GM12878 (cell line): ENCODE measurements at regions not wholly inside any gene's neighbourhood (a gene's known extent, or its start where the extent isn't known, plus 50 kb on each side); places are given as distances from the start of the nearest gene placed in this dataset.

Experiments used
- ATAC-seq: fragments of 200-7000 bp; cut with Tn5 transposase; 3 replicates; pipeline ENCODE4 v1.9.1; 2020; ENCODE audit warnings: mild to moderate bottlenecking, moderate library complexity
- BruUV-seq: library from RNA; stranded (reverse); fragments of 400-500 nt; replicated peaks from 2 replicates; lab custom pipeline; 2021; lab: Mats Ljungman, UMichigan
- CTCF ChIA-PET: fragments of 300-600 bp; sonication (Branson Sonifier 250); formaldehyde crosslinking; extraction: SDS; loops from one replicate; lab custom pipeline; 2021; ENCODE audit warnings: inconsistent platforms; lab: Yijun Ruan, JAX
- POLR2A ChIA-PET: fragments of 350-600 bp; formaldehyde crosslinking; extraction: SDS; loops from one replicate; lab custom pipeline; 2021; ENCODE audit warnings: inconsistent platforms; lab: Charles Lee
- RAD21 ChIA-PET: fragments of 300-600 bp; sonication (Branson Sonifier 250); formaldehyde crosslinking; loops from one replicate; lab custom pipeline; 2023; ENCODE audit warnings: antibody characterized with exemption; ENCODE audit not compliant: unreplicated experiment; lab: Charles Lee
- SMC1A ChIA-PET: fragments of 300-600 bp; sonication (Branson Sonifier 250); formaldehyde crosslinking; loops from one replicate; lab custom pipeline; 2023; ENCODE audit not compliant: unreplicated experiment, uncharacterized antibody; lab: Charles Lee
- DNase-seq: peaks from one replicate; pipeline ENCODE4 v3.0.0-alpha.2; 2011; ENCODE audit warnings: low read depth, low spot score
- FAIRE-seq: peaks from 3 replicates; lab custom pipeline; 2011; peaks lifted over from hg19 to GRCh38; lab: Jason Lieb, UNC
- H2AFZ ChIP-seq: 2 replicates; pipeline ENCODE4 v1.6.0; 2011; ENCODE audit warnings: low read depth, low read length, control low read depth; ENCODE audit not compliant: control insufficient read depth
- H3K27ac ChIP-seq: 2 replicates; pipeline ENCODE4 v1.5.1; 2011; ENCODE audit warnings: control low read depth; ENCODE audit not compliant: control insufficient read depth, insufficient read depth
- H3K27me3 ChIP-seq, 2 experiments: replicated peaks in 1 of 2; 2 replicates each; pipeline versions ENCODE4 v1.6.0 to v1.6.1; 2011; ENCODE audit warnings: low read length in 1 of 2; ENCODE audit not compliant: control insufficient read depth in 2 of 2, insufficient read depth in 2 of 2
- H3K36me3 ChIP-seq, 2 experiments: 2 replicates each; pipeline ENCODE4 v1.5.1; 2011; ENCODE audit warnings: low read length in 1 of 2; ENCODE audit not compliant: control insufficient read depth in 2 of 2, insufficient read depth in 2 of 2
- H3K4me1 ChIP-seq: 2 replicates; pipeline ENCODE4 v1.6.1; 2011; ENCODE audit warnings: mild to moderate bottlenecking, low read length, moderate library complexity, mixed read lengths; ENCODE audit not compliant: control insufficient read depth, insufficient read depth
- H3K4me2 ChIP-seq: 2 replicates; pipeline ENCODE4 v1.6.0; 2011; ENCODE audit warnings: control low read depth; ENCODE audit not compliant: control insufficient read depth, insufficient read depth
- H3K4me3 ChIP-seq: fragments of 200-600 bp; sonication (generic); 2 replicates; pipeline ENCODE4 v1.5.1; 2016
- H3K79me2 ChIP-seq: 2 replicates; pipeline ENCODE4 v1.6.0; 2011; ENCODE audit warnings: low read length; ENCODE audit not compliant: control insufficient read depth, insufficient read depth
- H3K9ac ChIP-seq: 2 replicates; pipeline ENCODE4 v1.8.0; 2011; ENCODE audit warnings: low read length, control low read depth, mixed read lengths; ENCODE audit not compliant: control insufficient read depth, insufficient read depth
- H3K9me3 ChIP-seq: replicated peaks from 3 replicates; pipeline ENCODE4 v1.5.1; 2011; ENCODE audit warnings: mild to moderate bottlenecking, low read length; ENCODE audit not compliant: control insufficient read depth, insufficient read depth
- H4K20me1 ChIP-seq: 2 replicates; pipeline ENCODE4 v1.6.0; 2011; ENCODE audit not compliant: control insufficient read depth, insufficient read depth
- CHD2 ChIP-seq: IDR thresholded peaks from 2 replicates; pipeline ENCODE4 v1.6.1; 2011; ENCODE audit warnings: low read depth, low read length, improper control_type of control experiment, borderline replicate concordance
- CREM ChIP-seq: IDR thresholded peaks from 2 replicates; pipeline ENCODE4 v1.6.1; 2014; ENCODE audit warnings: antibody characterized with exemption, low read depth
- DPF2 ChIP-seq: fragments of 450-650 bp; IDR thresholded peaks from 2 replicates; pipeline ENCODE4 v1.6.1; 2017; ENCODE audit warnings: mild to moderate bottlenecking
- GATAD2B ChIP-seq: fragments of 450-650 bp; conservative IDR thresholded peaks from 2 replicates; pipeline ENCODE4 v1.6.1; 2017; ENCODE audit warnings: low read depth, mild to moderate bottlenecking, moderate library complexity
- HDGF ChIP-seq: fragments of 450-650 bp; IDR thresholded peaks from 2 replicates; pipeline ENCODE4 v1.6.1; 2016; ENCODE audit warnings: antibody characterized with exemption
- NFXL1 ChIP-seq: fragments of 450-650 bp; IDR thresholded peaks from 2 replicates; pipeline ENCODE4 v1.6.1; 2017; ENCODE audit warnings: antibody characterized with exemption, mild to moderate bottlenecking, borderline replicate concordance
- POU2F2 ChIP-seq: IDR thresholded peaks from 3 replicates; pipeline ENCODE4 v1.6.1; 2011; ENCODE audit warnings: low read depth, mild to moderate bottlenecking, low read length, borderline replicate concordance
- SMC3 ChIP-seq: IDR thresholded peaks from 2 replicates; pipeline ENCODE4 v1.6.1; 2011; ENCODE audit warnings: low read length, improper control_type of control experiment, borderline replicate concordance
- SP1 ChIP-seq: IDR thresholded peaks from one replicate; pipeline ENCODE4 v1.6.1; 2011; ENCODE audit warnings: low read depth, low read length
- STAT3 ChIP-seq: IDR thresholded peaks from 2 replicates; pipeline ENCODE4 v1.6.1; 2011; ENCODE audit warnings: low read depth, low read length, improper control_type of control experiment
- YY1 ChIP-seq: IDR thresholded peaks from 2 replicates; pipeline ENCODE4 v1.6.1; 2011; ENCODE audit warnings: low read depth, mild to moderate bottlenecking, low read length
- ZNF274 ChIP-seq: IDR thresholded peaks from one replicate; pipeline ENCODE4 v1.8.0; 2011; ENCODE audit not compliant: insufficient read length, insufficient read depth
- ZNF384 ChIP-seq: IDR thresholded peaks from 2 replicates; pipeline ENCODE4 v1.6.1; 2012; ENCODE audit warnings: low read depth, mild to moderate bottlenecking, low read length, improper control_type of control experiment, borderline replicate concordance
- WGBS: methylation state at CpG from one replicate; pipeline ENCODE4 v1.1.6; 2016; ENCODE audit warnings: low lambda C conversion rate; ENCODE audit not compliant: insufficient replicate concordance, insufficient coverage; ENCODE audit errors: missing lambda C conversion rate; 5-methylcytosine and 5-hydroxymethylcytosine counted together
- in situ Hi-C: fragments of 300-500 bp; cut with MboI; formaldehyde crosslinking; loops from 9 replicates; pipeline ENCODE4 v1.14.3; 2018; ENCODE audit warnings: mixed read lengths
- intact Hi-C: fragments of 100-400 bp; cut with micrococcal nuclease; formaldehyde crosslinking; loops from one replicate; pipeline ENCODE4 v1.14.2; 2022; ENCODE audit not compliant: unreplicated experiment
- TF ChIP-seq, protein P1 (sequence below): IDR thresholded peaks from 2 replicates; pipeline ENCODE4 v1.6.1; 2012; ENCODE audit warnings: low read length, inconsistent platforms
- TF ChIP-seq, protein P2 (sequence below): fragments of 150-350 bp; IDR thresholded peaks from 2 replicates; pipeline ENCODE4 v1.6.1; 2014; ENCODE audit warnings: mild to moderate bottlenecking, low read depth, low read length
- TF ChIP-seq, protein P3 (sequence below): fragments of 450-650 bp; formaldehyde crosslinking; IDR thresholded peaks from 2 replicates; pipeline ENCODE4 v1.4.0; 2020; ENCODE audit warnings: mild to moderate bottlenecking, moderate library complexity

DNA sequence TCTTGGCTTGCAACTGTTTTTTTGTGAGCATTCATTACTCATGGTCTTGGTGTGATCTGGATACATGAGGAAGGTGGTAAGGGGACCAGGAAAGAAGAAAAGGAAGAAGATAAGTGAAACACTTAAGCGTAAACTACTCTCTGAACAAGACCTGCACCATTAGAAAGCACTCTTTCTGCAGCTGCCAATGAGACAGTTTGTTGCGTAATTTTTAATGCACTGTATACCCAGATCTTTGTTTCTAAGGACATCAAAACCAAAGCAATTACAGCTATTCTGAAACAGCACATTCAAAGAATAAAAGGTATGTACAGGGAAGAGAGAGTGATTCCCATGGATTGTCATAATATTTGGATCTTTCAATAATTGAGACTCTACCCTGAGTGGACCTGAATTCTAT is 147.4 kb downstream of the BLID start:
- TF ChIP-seq, protein P1, sequence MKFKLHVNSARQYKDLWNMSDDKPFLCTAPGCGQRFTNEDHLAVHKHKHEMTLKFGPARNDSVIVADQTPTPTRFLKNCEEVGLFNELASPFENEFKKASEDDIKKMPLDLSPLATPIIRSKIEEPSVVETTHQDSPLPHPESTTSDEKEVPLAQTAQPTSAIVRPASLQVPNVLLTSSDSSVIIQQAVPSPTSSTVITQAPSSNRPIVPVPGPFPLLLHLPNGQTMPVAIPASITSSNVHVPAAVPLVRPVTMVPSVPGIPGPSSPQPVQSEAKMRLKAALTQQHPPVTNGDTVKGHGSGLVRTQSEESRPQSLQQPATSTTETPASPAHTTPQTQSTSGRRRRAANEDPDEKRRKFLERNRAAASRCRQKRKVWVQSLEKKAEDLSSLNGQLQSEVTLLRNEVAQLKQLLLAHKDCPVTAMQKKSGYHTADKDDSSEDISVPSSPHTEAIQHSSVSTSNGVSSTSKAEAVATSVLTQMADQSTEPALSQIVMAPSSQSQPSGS: no peak
- TF ChIP-seq CREM: no peak
- no peak for TF ChIP-seq GATAD2B
- TF ChIP-seq, protein P2, sequence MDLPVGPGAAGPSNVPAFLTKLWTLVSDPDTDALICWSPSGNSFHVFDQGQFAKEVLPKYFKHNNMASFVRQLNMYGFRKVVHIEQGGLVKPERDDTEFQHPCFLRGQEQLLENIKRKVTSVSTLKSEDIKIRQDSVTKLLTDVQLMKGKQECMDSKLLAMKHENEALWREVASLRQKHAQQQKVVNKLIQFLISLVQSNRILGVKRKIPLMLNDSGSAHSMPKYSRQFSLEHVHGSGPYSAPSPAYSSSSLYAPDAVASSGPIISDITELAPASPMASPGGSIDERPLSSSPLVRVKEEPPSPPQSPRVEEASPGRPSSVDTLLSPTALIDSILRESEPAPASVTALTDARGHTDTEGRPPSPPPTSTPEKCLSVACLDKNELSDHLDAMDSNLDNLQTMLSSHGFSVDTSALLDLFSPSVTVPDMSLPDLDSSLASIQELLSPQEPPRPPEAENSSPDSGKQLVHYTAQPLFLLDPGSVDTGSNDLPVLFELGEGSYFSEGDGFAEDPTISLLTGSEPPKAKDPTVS: no peak
- no peak for TF ChIP-seq STAT3
- TF ChIP-seq POU2F2: no peak
- no peak for TF ChIP-seq HDGF
- TF ChIP-seq, protein P3, sequence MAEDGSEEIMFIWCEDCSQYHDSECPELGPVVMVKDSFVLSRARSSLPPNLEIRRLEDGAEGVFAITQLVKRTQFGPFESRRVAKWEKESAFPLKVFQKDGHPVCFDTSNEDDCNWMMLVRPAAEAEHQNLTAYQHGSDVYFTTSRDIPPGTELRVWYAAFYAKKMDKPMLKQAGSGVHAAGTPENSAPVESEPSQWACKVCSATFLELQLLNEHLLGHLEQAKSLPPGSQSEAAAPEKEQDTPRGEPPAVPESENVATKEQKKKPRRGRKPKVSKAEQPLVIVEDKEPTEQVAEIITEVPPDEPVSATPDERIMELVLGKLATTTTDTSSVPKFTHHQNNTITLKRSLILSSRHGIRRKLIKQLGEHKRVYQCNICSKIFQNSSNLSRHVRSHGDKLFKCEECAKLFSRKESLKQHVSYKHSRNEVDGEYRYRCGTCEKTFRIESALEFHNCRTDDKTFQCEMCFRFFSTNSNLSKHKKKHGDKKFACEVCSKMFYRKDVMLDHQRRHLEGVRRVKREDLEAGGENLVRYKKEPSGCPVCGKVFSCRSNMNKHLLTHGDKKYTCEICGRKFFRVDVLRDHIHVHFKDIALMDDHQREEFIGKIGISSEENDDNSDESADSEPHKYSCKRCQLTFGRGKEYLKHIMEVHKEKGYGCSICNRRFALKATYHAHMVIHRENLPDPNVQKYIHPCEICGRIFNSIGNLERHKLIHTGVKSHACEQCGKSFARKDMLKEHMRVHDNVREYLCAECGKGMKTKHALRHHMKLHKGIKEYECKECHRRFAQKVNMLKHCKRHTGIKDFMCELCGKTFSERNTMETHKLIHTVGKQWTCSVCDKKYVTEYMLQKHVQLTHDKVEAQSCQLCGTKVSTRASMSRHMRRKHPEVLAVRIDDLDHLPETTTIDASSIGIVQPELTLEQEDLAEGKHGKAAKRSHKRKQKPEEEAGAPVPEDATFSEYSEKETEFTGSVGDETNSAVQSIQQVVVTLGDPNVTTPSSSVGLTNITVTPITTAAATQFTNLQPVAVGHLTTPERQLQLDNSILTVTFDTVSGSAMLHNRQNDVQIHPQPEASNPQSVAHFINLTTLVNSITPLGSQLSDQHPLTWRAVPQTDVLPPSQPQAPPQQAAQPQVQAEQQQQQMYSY: no peak
- no peak for TF ChIP-seq YY1
- TF ChIP-seq ZNF274: no peak
- TF ChIP-seq ZNF384: no peak
- no peak for TF ChIP-seq SMC3
- no peak for TF ChIP-seq NFXL1
- no peak for TF ChIP-seq CHD2
- TF ChIP-seq DPF2: no peak
- no peak for TF ChIP-seq SP1
- CTCF ChIA-PET: no interaction called here
- SMC1A ChIA-PET: no interaction called here

More for the DNA sequence above, 147.4 kb downstream of the BLID start:
- intact Hi-C loops (loop anchor here (10.0 kb wide), 1 partner anchor 314 kb away; no protein-coding TSS in a partner anchor), in situ Hi-C loops (no loop called here)
- H3K4me3 ChIP-seq: no peak overlapping the region
- no peaks in the 10 kb centered on the region for H3K79me2 ChIP-seq
- ChIA-PET RAD21 (no interaction called here), POLR2A (no interaction called here)
- no peak for FAIRE-seq
- H4K20me1 ChIP-seq: no peaks in the 10 kb centered on the region
- no peaks in the 10 kb centered on the region for H3K4me1 ChIP-seq
- no peak overlapping the region for H3K9ac ChIP-seq
- no TSS peak for BruUV-seq
- no peak for ATAC-seq
- no peak for DNase-seq
- 33% methylated on average over 2 of the region's 2 CpGs for WGBS
- H3K27me3 ChIP-seq: no peaks in the 10 kb centered on the region; a peak in 1 of 4 replicates
- H3K9me3 ChIP-seq: no peaks in the 10 kb centered on the region
- H3K36me3 ChIP-seq: no peaks in the 10 kb centered on the region
- no peak overlapping the region for H3K27ac ChIP-seq
- H3K4me2 ChIP-seq: no peak overlapping the region
- H2AFZ ChIP-seq: no peak overlapping the region
